ENCODE measurements at regions not wholly inside any gene's neighbourhood (a gene's known extent, or its start where the extent isn't known, plus 50 kb on each side); places are given as distances from the start of the nearest gene placed in this dataset.
"Not testable (repeated sequence)": the region's sequence is repeated elsewhere in the genome, so short reads cannot be mapped to it uniquely, and the experiment has no call there.

GRCh38 chr13:70987043-70987442, 878.8 kb upstream of the KLHL1 start:
- Histone ChIP-seq H2AFZ (ENCODE audit: low read length) (no peak overlapping the region), H3K79me2 (ENCODE audit: insufficient read depth, low read length) (no peaks in the 10 kb centered on the region), H3K4me3 (ENCODE audit: insufficient read depth, low read length) (no peak overlapping the region), H3K4me2 (ENCODE audit: insufficient read depth, low read length) (no peak overlapping the region), H3K4me1 (ENCODE audit: insufficient read depth, low read length) (no peaks in the 10 kb centered on the region), H3K36me3 (ENCODE audit: insufficient read depth, low read length) (no peaks in the 10 kb centered on the region), H4K20me1 (ENCODE audit: insufficient read depth, low read length) (no peaks in the 10 kb centered on the region), H3K27me3 (ENCODE audit: insufficient read depth, low read length) (no peaks in the 10 kb centered on the region), H3K9me3 (ENCODE audit: low read depth, low read length) (no peaks in the 10 kb centered on the region), H3K27ac (ENCODE audit: low read depth, low read length) (no peak overlapping the region)
- DNase-seq (ENCODE audit: insufficient read length, low spot score, missing footprints), result no peak
- TF ChIP-seq CTCF (IDR thresholded peaks at IDR 0.05; ENCODE audit: extremely low read depth, low read depth, low read length), result no peak

DNA sequence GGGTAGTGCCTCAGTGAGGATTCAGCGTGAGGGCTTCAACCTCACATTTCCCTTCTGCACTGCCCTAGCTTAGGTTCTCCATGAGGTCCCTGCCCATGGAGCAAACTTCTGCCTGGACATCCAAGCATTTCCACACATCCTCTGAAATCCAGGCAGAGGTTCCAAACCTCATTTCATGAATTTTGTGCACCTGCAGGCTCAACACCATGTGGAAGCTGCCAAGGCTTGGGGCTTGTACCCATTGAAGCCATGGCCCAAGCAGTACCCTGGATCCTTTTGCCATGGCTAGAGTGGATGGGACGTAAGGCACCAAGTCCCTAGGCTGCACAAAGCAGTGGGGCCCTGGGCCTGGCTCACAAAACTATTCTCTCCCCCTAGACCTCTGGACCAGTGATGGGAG, 877.1 kb upstream of the KLHL1 start:
- no peak for TF ChIP-seq CTCF (IDR thresholded peaks at IDR 0.05; ENCODE audit: extremely low read depth, low read depth, low read length)

DNA sequence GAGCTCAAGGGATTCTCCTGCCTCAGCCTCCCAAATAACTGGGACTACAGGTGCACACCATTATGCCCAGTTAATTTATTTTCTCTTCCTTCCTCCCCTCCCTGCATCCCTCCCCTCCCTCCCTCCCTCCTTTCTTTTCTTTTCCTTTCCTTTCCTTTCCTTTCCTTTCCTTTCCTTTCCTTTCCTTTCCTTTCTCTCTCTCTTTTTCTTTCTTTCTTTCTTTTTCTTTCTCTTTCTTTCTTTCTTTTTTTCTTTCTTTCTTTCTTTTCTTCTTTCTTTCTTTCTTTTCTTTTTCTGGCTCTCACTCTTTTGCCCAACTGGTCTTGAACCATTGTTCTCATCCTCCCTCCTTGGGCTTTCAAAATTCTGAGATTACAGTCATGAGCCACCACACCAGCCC, 873.0 kb upstream of the KLHL1 start:
- H4K20me1 ChIP-seq (ENCODE audit: insufficient read depth, low read length); H3K4me3 ChIP-seq (ENCODE audit: insufficient read depth, low read length); H3K79me2 ChIP-seq (ENCODE audit: insufficient read depth, low read length); H3K36me3 ChIP-seq (ENCODE audit: insufficient read depth, low read length); H3K27me3 ChIP-seq (ENCODE audit: insufficient read depth, low read length); H3K4me2 ChIP-seq (ENCODE audit: insufficient read depth, low read length); H3K4me1 ChIP-seq (ENCODE audit: insufficient read depth, low read length); H3K9me3 ChIP-seq (ENCODE audit: low read depth, low read length); H3K27ac ChIP-seq (ENCODE audit: low read depth, low read length); DNase-seq (ENCODE audit: insufficient read length, low spot score, missing footprints); H2AFZ ChIP-seq (ENCODE audit: low read length): not testable (repeated sequence)

More for the DNA sequence above, 877.1 kb upstream of the KLHL1 start:
- no peak overlapping the region for H2AFZ ChIP-seq (ENCODE audit: low read length)
- no peaks in the 10 kb centered on the region for H4K20me1 ChIP-seq (ENCODE audit: insufficient read depth, low read length)
- H3K9me3 ChIP-seq (ENCODE audit: low read depth, low read length), result no peaks in the 10 kb centered on the region
- no peaks in the 10 kb centered on the region for H3K36me3 ChIP-seq (ENCODE audit: insufficient read depth, low read length)
- no peak overlapping the region for H3K4me2 ChIP-seq (ENCODE audit: insufficient read depth, low read length)
- no peak for DNase-seq (ENCODE audit: insufficient read length, low spot score, missing footprints)
- H3K4me1 ChIP-seq (ENCODE audit: insufficient read depth, low read length), result no peaks in the 10 kb centered on the region
- H3K79me2 ChIP-seq (ENCODE audit: insufficient read depth, low read length), result no peaks in the 10 kb centered on the region
- H3K4me3 ChIP-seq (ENCODE audit: insufficient read depth, low read length), result no peak overlapping the region
- no peaks in the 10 kb centered on the region for H3K27me3 ChIP-seq (ENCODE audit: insufficient read depth, low read length)
- no peak overlapping the region for H3K27ac ChIP-seq (ENCODE audit: low read depth, low read length)

DNA sequence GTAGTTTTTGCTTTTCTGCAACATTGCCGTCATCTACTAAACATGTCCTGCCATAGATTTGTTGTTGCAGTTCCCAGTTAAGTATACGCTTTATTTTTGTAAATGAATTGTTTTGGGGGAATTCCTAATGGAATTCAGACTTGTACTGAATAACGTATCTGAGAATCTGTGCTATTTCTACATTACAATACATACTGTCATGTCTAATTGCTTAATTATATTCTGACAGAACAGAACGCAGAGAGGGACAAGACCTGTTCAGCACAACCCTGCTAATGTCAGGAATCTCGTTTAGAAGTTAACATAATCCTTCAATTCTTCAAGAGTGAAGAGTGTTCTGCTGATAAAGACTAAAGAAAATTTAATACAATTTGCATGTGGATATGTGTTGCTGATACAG, 861.1 kb upstream of the KLHL1 start:
- Histone ChIP-seq H3K79me2 (ENCODE audit: insufficient read depth, low read length) (no peaks in the 10 kb centered on the region), H3K27ac (ENCODE audit: low read depth, low read length) (no peak overlapping the region), H3K4me1 (ENCODE audit: insufficient read depth, low read length) (no peaks in the 10 kb centered on the region), H3K9me3 (ENCODE audit: low read depth, low read length) (peaks cover 3% of the 10 kb centered on the region), H3K4me3 (ENCODE audit: insufficient read depth, low read length) (no peak overlapping the region), H3K36me3 (ENCODE audit: insufficient read depth, low read length) (no peaks in the 10 kb centered on the region), H3K27me3 (ENCODE audit: insufficient read depth, low read length) (no peaks in the 10 kb centered on the region), H2AFZ (ENCODE audit: low read length) (no peak overlapping the region), H4K20me1 (ENCODE audit: insufficient read depth, low read length) (no peaks in the 10 kb centered on the region), H3K4me2 (ENCODE audit: insufficient read depth, low read length) (no peak overlapping the region)
- no peak for DNase-seq (ENCODE audit: insufficient read length, low spot score, missing footprints)
- TF ChIP-seq CTCF (IDR thresholded peaks at IDR 0.05; ENCODE audit: extremely low read depth, low read depth, low read length), result no peak

GRCh38 chr13:70967564-70967963, 859.3 kb upstream of the KLHL1 start:
- no peak for DNase-seq (ENCODE audit: insufficient read length, low spot score, missing footprints)
- no peak overlapping the region for H3K4me2 ChIP-seq (ENCODE audit: insufficient read depth, low read length)
- no peak overlapping the region for H2AFZ ChIP-seq (ENCODE audit: low read length)
- no peaks in the 10 kb centered on the region for H3K9me3 ChIP-seq (ENCODE audit: low read depth, low read length)
- H3K27ac ChIP-seq (ENCODE audit: low read depth, low read length), result no peak overlapping the region
- no peaks in the 10 kb centered on the region for H3K4me1 ChIP-seq (ENCODE audit: insufficient read depth, low read length)
- H3K79me2 ChIP-seq (ENCODE audit: insufficient read depth, low read length), result no peaks in the 10 kb centered on the region
- no peaks in the 10 kb centered on the region for H3K27me3 ChIP-seq (ENCODE audit: insufficient read depth, low read length)
- no peaks in the 10 kb centered on the region for H3K36me3 ChIP-seq (ENCODE audit: insufficient read depth, low read length)
- no peak overlapping the region for H3K4me3 ChIP-seq (ENCODE audit: insufficient read depth, low read length)
- H4K20me1 ChIP-seq (ENCODE audit: insufficient read depth, low read length), result no peaks in the 10 kb centered on the region
- no peak for TF ChIP-seq CTCF (IDR thresholded peaks at IDR 0.05; ENCODE audit: extremely low read depth, low read depth, low read length)

Data from osteoblast (primary cell).